GM19452 (cell line): ENCODE measurements at regions not wholly inside any gene's neighbourhood (a gene's known extent, or its start where the extent isn't known, plus 50 kb on each side); places are given as distances from the start of the nearest gene placed in this dataset.
"Not testable (repeated sequence)": the region's sequence is repeated elsewhere in the genome, so short reads cannot be mapped to it uniquely, and the experiment has no call there.

ENCODE experiments used
- ATAC-seq: cut with Tn5 transposase; IDR thresholded peaks from one replicate; pipeline ENCODE4 v1.9.1; 2021; ENCODE audit not compliant: unreplicated experiment

GRCh38 chr5:108696951-108697715 is 50.6 kb upstream of the FER start:
- no peak for ATAC-seq

- no peak for ATAC-seq
These were observed 51.3 kb upstream of the FER start for GRCh38 chr5:108696407-108696806.

GRCh38 chr5:108688485-108688884 is 59.2 kb upstream of the FER start:
- ATAC-seq: no peak

GRCh38 chr5:108687595-108688200 is 60.0 kb upstream of the FER start:
- no peak for ATAC-seq

- no peak for ATAC-seq
These were observed 61.0 kb upstream of the FER start for GRCh38 chr5:108686676-108687075.

GRCh38 chr5:108685448-108686216 is 62.1 kb upstream of the FER start:
- ATAC-seq: not testable (repeated sequence)

- peak; percentile 91 for ATAC-seq
These were observed 66.4 kb upstream of the FER start for GRCh38 chr5:108681079-108681921.

- no peak for ATAC-seq
These were observed 69.6 kb upstream of the FER start for GRCh38 chr5:108678091-108678490.

- ATAC-seq: no peak
These were observed 72.0 kb upstream of the FER start for GRCh38 chr5:108675736-108676135.

- ATAC-seq: no peak
These were observed 75.1 kb upstream of the FER start for GRCh38 chr5:108672639-108673038.

GRCh38 chr5:108670591-108671289 is 77.0 kb upstream of the FER start:
- ATAC-seq: no peak

GRCh38 chr5:108669462-108669861 is 78.2 kb upstream of the FER start:
- no peak for ATAC-seq

- no peak for ATAC-seq
These were observed 86.0 kb upstream of the FER start for GRCh38 chr5:108661590-108662219.

- no peak for ATAC-seq
These were observed 86.7 kb upstream of the FER start for GRCh38 chr5:108661024-108661423.

GRCh38 chr5:108660291-108660690 is 87.4 kb upstream of the FER start:
- no peak for ATAC-seq

- ATAC-seq: no peak
These were observed 88.2 kb upstream of the FER start for GRCh38 chr5:108659531-108659930.

- ATAC-seq: no peak
These were observed 91.8 kb upstream of the FER start for GRCh38 chr5:108655750-108656450.

GRCh38 chr5:108654051-108654450 is 93.6 kb upstream of the FER start:
- no peak for ATAC-seq

- no peak for ATAC-seq
These were observed 94.5 kb upstream of the FER start for GRCh38 chr5:108653201-108653600.
